ENCODE measurements at regions not wholly inside any gene's neighbourhood (a gene's known extent, or its start where the extent isn't known, plus 50 kb on each side); places are given as distances from the start of the nearest gene placed in this dataset.
A peak's percentile ranks its signal among the peaks of the same experiment; 100 is the strongest.

DNA sequence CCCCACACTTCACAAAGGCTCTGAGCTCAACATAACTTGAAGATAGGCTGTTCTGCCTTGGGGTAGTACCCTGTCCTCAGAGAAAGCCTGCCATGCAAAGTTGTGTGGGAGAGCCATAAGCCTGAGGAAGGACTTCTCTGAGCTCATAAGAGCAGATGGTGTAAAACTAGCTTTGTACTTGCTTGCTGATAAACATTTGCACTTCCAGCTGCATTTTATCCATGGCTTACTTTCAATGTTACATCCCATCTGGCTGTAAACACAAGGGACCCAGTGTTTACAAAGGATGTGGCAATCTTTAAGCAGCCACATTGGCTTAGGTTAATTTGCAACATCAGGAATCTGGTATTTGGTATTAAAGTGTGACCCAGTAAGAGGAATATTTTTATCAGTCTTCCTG, 258.1 kb downstream of the IPO8 start:
- TF ChIP-seq POLR2AphosphoS5 (IDR thresholded peaks at IDR 0.05) = peak in 1 of 3 donors; percentile 25
- TF ChIP-seq, protein P1, sequence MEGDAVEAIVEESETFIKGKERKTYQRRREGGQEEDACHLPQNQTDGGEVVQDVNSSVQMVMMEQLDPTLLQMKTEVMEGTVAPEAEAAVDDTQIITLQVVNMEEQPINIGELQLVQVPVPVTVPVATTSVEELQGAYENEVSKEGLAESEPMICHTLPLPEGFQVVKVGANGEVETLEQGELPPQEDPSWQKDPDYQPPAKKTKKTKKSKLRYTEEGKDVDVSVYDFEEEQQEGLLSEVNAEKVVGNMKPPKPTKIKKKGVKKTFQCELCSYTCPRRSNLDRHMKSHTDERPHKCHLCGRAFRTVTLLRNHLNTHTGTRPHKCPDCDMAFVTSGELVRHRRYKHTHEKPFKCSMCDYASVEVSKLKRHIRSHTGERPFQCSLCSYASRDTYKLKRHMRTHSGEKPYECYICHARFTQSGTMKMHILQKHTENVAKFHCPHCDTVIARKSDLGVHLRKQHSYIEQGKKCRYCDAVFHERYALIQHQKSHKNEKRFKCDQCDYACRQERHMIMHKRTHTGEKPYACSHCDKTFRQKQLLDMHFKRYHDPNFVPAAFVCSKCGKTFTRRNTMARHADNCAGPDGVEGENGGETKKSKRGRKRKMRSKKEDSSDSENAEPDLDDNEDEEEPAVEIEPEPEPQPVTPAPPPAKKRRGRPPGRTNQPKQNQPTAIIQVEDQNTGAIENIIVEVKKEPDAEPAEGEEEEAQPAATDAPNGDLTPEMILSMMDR (IDR thresholded peaks at IDR 0.05) = no peak

Data from suprapubic skin (tissue), 3 donors.